ENCODE measurements at regions not wholly inside any gene's neighbourhood (a gene's known extent, or its start where the extent isn't known, plus 50 kb on each side); places are given as distances from the start of the nearest gene placed in this dataset.

- no peak for TF ChIP-seq CTCF (IDR thresholded peaks at IDR 0.05)
- no peak for TF ChIP-seq POLR2A (IDR thresholded peaks at IDR 0.05)
Observed at GRCh38 chr11:98589967-98590366, 430.8 kb upstream of the CNTN5 start.

All from esophagus squamous epithelium (tissue), 4 donors.